Thoracic aorta (tissue), 2 donors: ENCODE measurements at regions not wholly inside any gene's neighbourhood (a gene's known extent, or its start where the extent isn't known, plus 50 kb on each side); places are given as distances from the start of the nearest gene placed in this dataset.

ENCODE experiments used
- ATAC-seq: fragments of 150-250 bp; one replicate; pipeline ENCODE4 v1.8.0; 2017; ENCODE audit warnings: low read depth; ENCODE audit not compliant: insufficient number of reproducible peaks, low FRiP score
- DNase-seq: peaks from one replicate; pipeline ENCODE4 v3.0.0-alpha.2; 2020; ENCODE audit warnings: low spot score
- H3K27ac ChIP-seq, 2 donors: fragments of 200-600 bp; sonication (generic); 1 replicate in 1 of 2; 2 replicates in 1 of 2; pipeline ENCODE4 v1.5.1; 2016; ENCODE audit warnings: mild to moderate bottlenecking in 2 of 2, moderate library complexity in 2 of 2
- H3K27me3 ChIP-seq: fragments of 200-600 bp; sonication (generic); replicated peaks from 2 replicates; pipeline ENCODE4 v1.6.0; 2016; ENCODE audit warnings: mild to moderate bottlenecking; ENCODE audit not compliant: insufficient read depth
- H3K36me3 ChIP-seq: fragments of 200-600 bp; sonication (generic); one replicate; pipeline ENCODE4 v1.5.1; 2016
- H3K4me1 ChIP-seq, 2 donors: fragments of 200-600 bp; sonication (generic); 1 replicate in 1 of 2; 2 replicates in 1 of 2; pipeline versions ENCODE4 v1.5.1 to v1.6.0; 2016; ENCODE audit warnings: low read depth in 2 of 2, mild to moderate bottlenecking in 1 of 2; ENCODE audit not compliant: control insufficient read depth in 1 of 2
- H3K4me3 ChIP-seq: fragments of 200-600 bp; sonication (generic); 2 replicates; pipeline ENCODE4 v1.5.1; 2016; ENCODE audit warnings: mild to moderate bottlenecking
- H3K9me3 ChIP-seq: fragments of 200-600 bp; sonication (generic); 2 replicates; pipeline ENCODE4 v1.5.1; 2016
- CTCF ChIP-seq: fragments of 200-600 bp; sonication (generic); IDR thresholded peaks from one replicate; pipeline ENCODE4 v1.5.1; 2019; ENCODE audit warnings: antibody characterized with exemption

DNA sequence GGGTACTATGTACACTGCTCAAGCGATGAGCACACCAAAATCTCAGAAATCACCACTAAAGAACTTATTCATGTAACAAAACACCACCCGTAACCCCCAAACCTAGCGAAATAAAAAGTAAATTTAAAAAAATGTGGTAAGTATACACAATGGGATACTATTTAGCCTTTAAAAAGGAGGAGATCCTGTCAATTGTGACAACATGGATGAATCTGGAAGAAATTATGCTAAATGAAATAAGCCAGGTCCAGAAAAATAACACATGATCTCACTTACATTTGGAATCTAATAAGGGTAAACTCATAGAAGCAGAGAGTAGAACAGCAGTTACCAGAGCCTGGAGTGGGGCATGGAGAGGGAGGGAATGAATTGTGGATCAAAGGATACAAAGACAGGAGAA is 98.5 kb upstream of the SPATS2L start:
- TF ChIP-seq CTCF, result no peak
- Histone ChIP-seq H3K9me3 (no peaks in the 10 kb centered on the region), H3K27me3 (no peaks in the 10 kb centered on the region), H3K36me3 (no peaks in the 10 kb centered on the region), H3K4me1 (no peaks in the 10 kb centered on the region), H3K27ac (no peak overlapping the region), H3K4me3 (no peak overlapping the region)
- DNase-seq (no peak), ATAC-seq (no peak)

DNA sequence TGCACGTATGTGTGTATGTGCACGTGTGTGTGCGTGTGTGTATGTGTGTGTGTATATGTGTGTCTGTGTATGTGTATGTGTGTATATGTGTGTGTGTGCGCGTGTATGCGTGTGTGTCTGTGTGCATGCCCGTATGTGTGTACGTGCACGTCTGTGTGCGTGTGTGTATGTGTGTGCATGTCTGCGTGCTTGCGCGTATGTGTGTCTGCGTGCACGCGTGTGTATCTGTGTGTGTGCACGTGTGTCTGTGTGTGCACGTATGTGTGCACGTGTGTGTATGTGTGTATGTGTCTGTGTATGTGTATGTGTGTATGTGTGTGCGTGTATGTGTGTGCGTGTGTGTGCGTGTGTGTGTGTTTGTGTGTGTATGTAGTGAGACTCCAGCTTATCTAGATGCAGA is 97.5 kb upstream of the SPATS2L start:
- ATAC-seq (no peak), DNase-seq (no peak)
- TF ChIP-seq CTCF, result no peak
- no peaks in the 10 kb centered on the region for H3K4me1 ChIP-seq
- no peaks in the 10 kb centered on the region for H3K9me3 ChIP-seq
- H3K27me3 ChIP-seq, result no peaks in the 10 kb centered on the region
- H3K27ac ChIP-seq, result no peak overlapping the region
- no peaks in the 10 kb centered on the region for H3K36me3 ChIP-seq
- H3K4me3 ChIP-seq, result no peak overlapping the region

- Histone ChIP-seq H3K4me1 (no peaks in the 10 kb centered on the region), H3K4me3 (no peak overlapping the region), H3K27ac (no peak overlapping the region), H3K36me3 (no peaks in the 10 kb centered on the region), H3K9me3 (no peaks in the 10 kb centered on the region), H3K27me3 (no peaks in the 10 kb centered on the region)
- DNase-seq (no peak), ATAC-seq (no peak)
- no peak for TF ChIP-seq CTCF
These were observed 94.8 kb upstream of the SPATS2L start for GRCh38 chr2:200211643-200212042.

DNA sequence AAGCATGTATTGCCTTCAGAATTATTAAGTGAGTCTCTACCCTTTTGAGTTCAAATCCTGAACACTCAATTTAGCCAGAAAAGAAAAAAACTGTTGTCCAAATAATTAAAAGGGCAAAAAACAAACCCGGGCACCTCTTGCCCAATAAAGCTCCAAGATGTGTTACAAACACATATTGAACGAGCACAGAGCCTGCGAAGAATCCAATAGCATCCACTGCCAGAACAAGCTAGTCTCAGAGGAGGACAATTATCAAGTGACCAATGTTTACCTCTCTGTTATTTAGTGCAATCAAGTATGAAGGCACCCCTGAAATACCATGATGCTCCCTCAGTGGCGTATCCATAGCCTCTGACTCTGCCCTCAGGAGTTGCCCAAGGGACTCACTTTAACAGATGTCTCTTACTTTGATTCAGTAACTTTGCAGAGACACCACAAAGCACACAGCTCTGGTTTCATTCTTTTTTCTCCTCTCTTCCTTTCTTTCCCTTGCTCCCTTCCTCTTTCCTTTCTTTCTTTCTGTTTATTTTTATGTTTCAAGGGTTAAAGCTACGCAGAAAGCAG is 93.5 kb upstream of the SPATS2L start:
- no peak for DNase-seq

DNA sequence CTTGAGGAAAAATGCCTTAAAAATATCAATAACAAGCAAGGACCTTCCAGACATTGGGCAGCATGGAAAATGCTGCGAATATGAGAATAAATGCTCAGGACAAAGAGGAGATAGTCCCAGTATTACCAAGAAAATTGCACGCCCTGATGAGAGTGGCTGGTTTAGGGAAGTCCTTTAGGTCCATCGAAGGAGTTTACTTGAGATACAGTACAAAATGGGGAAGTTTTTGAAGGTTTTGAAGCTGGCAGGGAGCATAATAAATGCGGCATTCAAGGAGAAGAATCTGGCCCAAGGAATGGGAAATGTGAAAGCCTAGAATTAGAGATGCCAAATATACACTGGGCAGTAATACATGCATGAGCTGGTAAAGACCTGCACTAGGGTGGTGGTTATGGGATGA is 90.2 kb upstream of the SPATS2L start:
- Histone ChIP-seq H3K4me3 (no peak overlapping the region), H3K9me3 (no peaks in the 10 kb centered on the region), H3K27me3 (no peaks in the 10 kb centered on the region), H3K27ac (no peak overlapping the region), H3K4me1 (no peaks in the 10 kb centered on the region), H3K36me3 (no peaks in the 10 kb centered on the region)
- no peak for TF ChIP-seq CTCF
- no peak for DNase-seq
- ATAC-seq, result no peak

More for the DNA sequence above, 93.5 kb upstream of the SPATS2L start:
- Histone ChIP-seq H3K27ac (no peak overlapping the region), H3K36me3 (no peaks in the 10 kb centered on the region), H3K4me3 (no peak overlapping the region), H3K27me3 (no peaks in the 10 kb centered on the region), H3K4me1 (no peaks in the 10 kb centered on the region), H3K9me3 (no peaks in the 10 kb centered on the region)
- no peak for TF ChIP-seq CTCF
- ATAC-seq, result no peak
